Bronchial epithelial cell (primary cell): ENCODE measurements at regions not wholly inside any gene's neighbourhood (a gene's known extent, or its start where the extent isn't known, plus 50 kb on each side); places are given as distances from the start of the nearest gene placed in this dataset.

Experiments
- DNase-seq: peaks from one replicate; pipeline ENCODE4 v3.0.0-alpha.2; 2010; ENCODE audit warnings: low read depth
- FAIRE-seq: peaks from 2 replicates; lab custom pipeline; 2011; peaks lifted over from hg19 to GRCh38; lab: Jason Lieb, UNC
- H3K27me3 ChIP-seq: 2 replicates; pipeline ENCODE4 v1.5.1; 2011; ENCODE audit warnings: low read length; ENCODE audit not compliant: control insufficient read depth, insufficient read depth
- H3K36me3 ChIP-seq: 2 replicates; pipeline ENCODE4 v1.5.1; 2011; ENCODE audit warnings: low read length; ENCODE audit not compliant: control insufficient read depth, insufficient read depth
- H3K4me3 ChIP-seq: 2 replicates; pipeline ENCODE4 v1.5.1; 2011; ENCODE audit warnings: mild to moderate bottlenecking, low read depth, low read length, control low read depth
- TF ChIP-seq, protein P1 (sequence below): IDR thresholded peaks from 2 replicates; pipeline ENCODE4 v1.5.1; 2011; ENCODE audit warnings: mild to moderate bottlenecking, moderate library complexity, low read length, control low read depth, inconsistent platforms; ENCODE audit not compliant: insufficient read depth, severe bottlenecking

- FAIRE-seq (no peak), DNase-seq (no peak)
- TF ChIP-seq, protein P1, sequence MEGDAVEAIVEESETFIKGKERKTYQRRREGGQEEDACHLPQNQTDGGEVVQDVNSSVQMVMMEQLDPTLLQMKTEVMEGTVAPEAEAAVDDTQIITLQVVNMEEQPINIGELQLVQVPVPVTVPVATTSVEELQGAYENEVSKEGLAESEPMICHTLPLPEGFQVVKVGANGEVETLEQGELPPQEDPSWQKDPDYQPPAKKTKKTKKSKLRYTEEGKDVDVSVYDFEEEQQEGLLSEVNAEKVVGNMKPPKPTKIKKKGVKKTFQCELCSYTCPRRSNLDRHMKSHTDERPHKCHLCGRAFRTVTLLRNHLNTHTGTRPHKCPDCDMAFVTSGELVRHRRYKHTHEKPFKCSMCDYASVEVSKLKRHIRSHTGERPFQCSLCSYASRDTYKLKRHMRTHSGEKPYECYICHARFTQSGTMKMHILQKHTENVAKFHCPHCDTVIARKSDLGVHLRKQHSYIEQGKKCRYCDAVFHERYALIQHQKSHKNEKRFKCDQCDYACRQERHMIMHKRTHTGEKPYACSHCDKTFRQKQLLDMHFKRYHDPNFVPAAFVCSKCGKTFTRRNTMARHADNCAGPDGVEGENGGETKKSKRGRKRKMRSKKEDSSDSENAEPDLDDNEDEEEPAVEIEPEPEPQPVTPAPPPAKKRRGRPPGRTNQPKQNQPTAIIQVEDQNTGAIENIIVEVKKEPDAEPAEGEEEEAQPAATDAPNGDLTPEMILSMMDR, result no peak
- Histone ChIP-seq H3K27me3 (no peaks in the 10 kb centered on the region), H3K4me3 (no peak overlapping the region), H3K36me3 (no peaks in the 10 kb centered on the region)
These were observed 49.9 kb upstream of the UGT2B10 start for GRCh38 chr4:68765876-68766275.
